GM06990 (cell line): ENCODE measurements at regions not wholly inside any gene's neighbourhood (a gene's known extent, or its start where the extent isn't known, plus 50 kb on each side); places are given as distances from the start of the nearest gene placed in this dataset.

ENCODE experiments used
- DNase-seq: peaks from one replicate; pipeline ENCODE4 v3.0.0-alpha.2; 2011; ENCODE audit not compliant: insufficient read length; ENCODE audit errors: extremely low read depth
- H3K27me3 ChIP-seq: replicated peaks from 2 replicates; pipeline ENCODE4 v1.6.0; 2011; ENCODE audit warnings: low read length; ENCODE audit not compliant: control insufficient read depth, insufficient read depth
- H3K36me3 ChIP-seq: 2 replicates; pipeline ENCODE4 v1.5.1; 2011; ENCODE audit warnings: low read length; ENCODE audit not compliant: control insufficient read depth, insufficient read depth
- H3K4me3 ChIP-seq: replicated peaks from 2 replicates; pipeline ENCODE4 v1.5.1; 2011; ENCODE audit warnings: low read depth, mild to moderate bottlenecking, control low read depth, low read length
- CTCF ChIP-seq: IDR thresholded peaks from 2 replicates; pipeline ENCODE4 v1.5.1; 2011; ENCODE audit warnings: low read length, control low read depth, mild to moderate bottlenecking, inconsistent platforms; ENCODE audit not compliant: insufficient read depth, poor library complexity, severe bottlenecking

- no peak overlapping the region for H3K4me3 ChIP-seq
- TF ChIP-seq CTCF = no peak
- no peaks in the 10 kb centered on the region for H3K36me3 ChIP-seq
- no peaks in the 10 kb centered on the region for H3K27me3 ChIP-seq
- DNase-seq = no peak
These were observed 608.6 kb downstream of the KLHL13 start for GRCh38 chrX:117508021-117508420.

DNA sequence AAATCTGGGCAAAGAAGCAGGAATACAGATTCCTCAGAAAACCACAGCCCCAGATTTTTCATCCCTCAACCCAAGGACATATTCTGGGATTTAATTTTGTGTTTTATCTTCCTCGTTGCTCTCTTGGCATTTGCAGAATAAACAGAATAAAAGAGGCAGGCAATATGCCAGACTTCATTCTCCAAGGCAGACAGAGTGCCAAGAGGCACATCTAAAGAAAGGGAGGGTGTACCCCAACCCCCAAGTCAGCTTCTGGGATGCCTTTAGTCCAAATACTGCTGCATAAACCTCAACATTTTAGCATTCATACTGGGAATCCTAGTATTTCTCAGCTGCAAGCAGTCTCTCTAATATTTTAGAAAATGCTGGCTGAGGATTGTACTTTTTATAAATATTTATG lies 629.2 kb downstream of the KLHL13 start:
- TF ChIP-seq CTCF = no peak
- Histone ChIP-seq H3K36me3 (no peaks in the 10 kb centered on the region), H3K27me3 (no peaks in the 10 kb centered on the region), H3K4me3 (no peak overlapping the region)
- DNase-seq = no peak

DNA sequence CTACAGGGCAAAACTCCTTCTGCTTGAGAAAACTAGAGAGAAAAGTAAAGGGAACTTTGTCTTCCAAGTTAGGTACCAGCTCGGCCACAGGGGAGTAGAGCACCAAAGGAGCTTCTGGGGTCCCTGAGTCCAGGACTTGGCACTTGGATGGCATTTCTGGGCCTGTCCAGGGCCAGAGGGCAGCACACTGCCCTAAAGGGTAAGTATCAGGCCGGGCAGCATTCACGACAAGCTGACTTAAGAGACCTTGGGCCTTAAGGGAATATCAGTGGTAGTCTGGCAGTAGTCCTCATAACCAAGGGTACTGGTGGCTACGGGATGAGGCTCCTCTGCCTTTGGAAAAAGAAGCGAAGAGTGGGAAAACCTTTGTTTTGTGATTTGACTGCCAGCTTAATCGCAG lies 632.7 kb downstream of the KLHL13 start:
- H3K4me3 ChIP-seq = no peak overlapping the region
- H3K36me3 ChIP-seq = no peaks in the 10 kb centered on the region
- no peak for DNase-seq
- no peaks in the 10 kb centered on the region for H3K27me3 ChIP-seq
- TF ChIP-seq CTCF = no peak

DNA sequence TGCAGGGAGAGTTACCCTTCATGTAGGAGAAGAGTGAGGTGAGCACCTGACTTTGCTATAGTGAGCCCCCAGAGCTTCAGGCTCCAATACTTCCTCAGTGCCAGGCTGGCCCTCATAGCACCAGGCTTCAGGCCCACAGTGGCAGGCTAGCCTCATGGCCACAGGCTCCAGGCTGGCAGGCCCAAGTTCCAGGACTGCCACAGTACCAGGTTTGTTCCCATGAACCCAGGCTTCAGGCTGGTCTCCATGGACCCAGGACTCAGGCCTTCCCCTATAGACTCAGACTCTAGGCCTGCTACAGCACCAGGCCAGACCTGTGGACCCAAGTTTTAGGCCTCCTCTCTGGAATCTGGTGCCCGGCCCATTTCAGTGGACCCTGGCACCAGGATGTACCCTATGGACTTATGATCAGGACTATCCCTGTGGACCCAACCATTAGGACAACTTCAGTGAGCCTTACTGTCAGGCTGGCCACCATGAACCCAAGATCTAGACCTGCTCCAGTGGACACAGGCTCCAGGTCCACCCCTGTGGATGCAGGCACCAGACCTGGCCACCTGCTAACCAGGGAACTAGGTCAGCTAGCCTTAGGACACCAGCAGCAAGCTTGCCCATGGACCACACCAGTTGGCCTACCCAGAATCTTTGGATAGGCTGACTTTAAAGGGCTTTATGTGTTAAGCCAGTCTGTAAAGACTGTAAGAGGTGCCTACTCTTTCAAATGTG lies 658.2 kb downstream of the KLHL13 start:
- no peak overlapping the region for H3K4me3 ChIP-seq
- H3K36me3 ChIP-seq = no peaks in the 10 kb centered on the region
- H3K27me3 ChIP-seq = no peaks in the 10 kb centered on the region
- no peak for TF ChIP-seq CTCF
- no peak for DNase-seq

DNA sequence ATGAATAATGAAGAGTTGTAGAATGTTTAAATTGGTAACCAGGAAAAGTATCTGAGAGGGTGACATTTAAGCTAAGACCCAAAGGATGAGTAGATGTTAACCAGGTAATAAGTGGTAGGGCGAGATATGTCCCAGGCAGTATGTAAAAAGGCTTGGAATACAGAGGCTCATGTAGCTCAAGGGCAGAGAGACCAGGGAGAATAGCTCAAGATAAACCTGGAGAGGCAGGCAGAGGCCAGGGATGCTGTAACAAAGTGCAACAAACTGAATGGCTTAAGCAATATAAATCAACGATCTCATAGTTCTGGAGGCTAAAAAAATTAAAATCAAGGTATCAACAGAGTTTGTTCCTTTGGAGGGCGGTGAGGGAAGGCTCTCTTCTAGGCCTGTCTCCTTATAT lies 660.8 kb downstream of the KLHL13 start:
- no peak for TF ChIP-seq CTCF
- Histone ChIP-seq H3K36me3 (no peaks in the 10 kb centered on the region), H3K27me3 (no peaks in the 10 kb centered on the region), H3K4me3 (no peak overlapping the region)
- DNase-seq = no peak

- Histone ChIP-seq H3K27me3 (no peaks in the 10 kb centered on the region), H3K36me3 (no peaks in the 10 kb centered on the region), H3K4me3 (no peak overlapping the region)
- TF ChIP-seq CTCF = no peak
- no peak for DNase-seq
These were observed 687.1 kb downstream of the KLHL13 start for GRCh38 chrX:117429501-117429900.
